Pancreas (tissue), 10 donors: ENCODE measurements at regions not wholly inside any gene's neighbourhood (a gene's known extent, or its start where the extent isn't known, plus 50 kb on each side); places are given as distances from the start of the nearest gene placed in this dataset.

Source experiments
- ATAC-seq, 4 donors: fragments of 200-7000 bp; cut with Tn5 transposase; one replicate each; pipeline versions ENCODE4 v1.8.0 to v1.9.1; 2020; ENCODE audit warnings: mild to moderate bottlenecking in 4 of 4, moderate library complexity in 4 of 4
- DNase-seq, 6 donors: peaks; one replicate each; pipeline ENCODE4 v3.0.0-alpha.2; 2020
- FAIRE-seq: peaks from 2 replicates; lab custom pipeline; 2012; peaks lifted over from hg19 to GRCh38; lab: Jason Lieb, UNC
- H3K27ac ChIP-seq, 4 donors: fragments of 200-600 bp; sonication (generic); 1 replicate in 3 of 4; 2 replicates in 1 of 4; pipeline versions ENCODE4 v1.5.0 to v1.8.0; 2020
- H3K27me3 ChIP-seq, 4 donors: fragments of 200-600 bp; one replicate each; pipeline ENCODE4 v1.8.0; 2021
- H3K36me3 ChIP-seq, 3 donors: fragments of 200-600 bp; sonication (generic) in 1 of 3; one replicate each; pipeline versions ENCODE4 v1.5.0 to v1.8.0; 2020 to 2021
- H3K4me1 ChIP-seq, 3 donors: fragments of 200-600 bp; one replicate each; pipeline ENCODE4 v1.8.0; 2021
- H3K4me3 ChIP-seq, 4 donors: fragments of 200-600 bp; sonication (generic) in 2 of 4; one replicate each; pipeline versions ENCODE4 v1.5.0 to v1.8.0; 2020 to 2021
- H3K9me3 ChIP-seq, 4 donors: fragments of 200-600 bp; one replicate each; pipeline ENCODE4 v1.8.0; 2021
- CTCF ChIP-seq, 4 donors: fragments of 200-600 bp; sonication (generic) in 3 of 4; IDR thresholded peaks; one replicate each; pipeline versions ENCODE4 v1.5.0 to v1.8.0; 2021; ENCODE audit warnings: antibody characterized with exemption in 4 of 4
- WGBS, 2 donors: extraction: QIAGEN DNeasy Blood & Tissue Kit; methylation state at CpG; one replicate each; pipeline ENCODE4 v1.1.7; 2013; 5-methylcytosine and 5-hydroxymethylcytosine counted together
- intact Hi-C, 3 donors: fragments of 100-400 bp; cut with DNase I; formaldehyde crosslinking; loops; one replicate each; pipeline versions ENCODE4 v1.11.1 to v1.14.2; 2022
- donor health status: healthy with polysubstance abuse.
- donor health status: DM: no; HTN: no; CAD: no; lungs with moderate emphysema.
- donor health status: DM: no; HTN: no; CAD: no.
- donor health status: control.
- donor health status: control.
- donor health status: Bipolar disorder and iron deficiency.
- donor health status: DM: yes; HTN: yes; CAD: no.
- donor health status: DM: no; HTN: no; CAD: no.
- donor health status: DM: no; HTN: no; CAD: no.
- donor health status: DM: yes; HTN: yes; CAD: no.

GRCh38 chr9:90107040-90107725 is 502.4 kb downstream of the GADD45G start:
- DNase-seq (peak in 4 of 6 donors; percentile 77 to 85 (median 81)), ATAC-seq (peak; percentile 87 to 91 (median 90)), FAIRE-seq (peak; percentile 43)
- H3K4me1 ChIP-seq, result peaks cover 4 to 17% (median 9%) of the 10 kb centered on the region in 3 donors
- no peak for TF ChIP-seq CTCF (IDR thresholded peaks at IDR 0.05)
- no peak overlapping the region for H3K4me3 ChIP-seq
- H3K9me3 ChIP-seq, result no peaks in the 10 kb centered on the region
- WGBS, 2 donors, result 13 to 14% methylated on average over 4 of the region's 4 CpGs
- H3K27me3 ChIP-seq, result no peaks in the 10 kb centered on the region
- H3K36me3 ChIP-seq, result no peaks in the 10 kb centered on the region
- peak overlapping the region; percentile 56 to 81 (median 67) for H3K27ac ChIP-seq
- intact Hi-C loops, result loop anchor here in 1 of 3 donors (10.0 kb wide), 1 partner anchor 372 kb away; no protein-coding TSS in a partner anchor

GRCh38 chr9:90107726-90108655 is 503.2 kb downstream of the GADD45G start:
- intact Hi-C loops, result loop anchor here in 1 of 3 donors (10.0 kb wide), 1 partner anchor 373 kb away; no protein-coding TSS in a partner anchor
- no peak for TF ChIP-seq CTCF (IDR thresholded peaks at IDR 0.05)
- FAIRE-seq (no peak), ATAC-seq (peak in 3 of 4 donors; percentile 20 to 44 (median 23)), DNase-seq (no peak)
- H3K36me3 ChIP-seq, result no peaks in the 10 kb centered on the region
- H3K4me1 ChIP-seq, result peaks cover 4 to 17% (median 9%) of the 10 kb centered on the region in 3 donors
- H3K27me3 ChIP-seq, result no peaks in the 10 kb centered on the region
- no peaks in the 10 kb centered on the region for H3K9me3 ChIP-seq
- WGBS, 2 donors, result 61 to 66% methylated on average over 7 of the region's 7 CpGs
- H3K4me3 ChIP-seq, result no peak overlapping the region
- H3K27ac ChIP-seq, result peak overlapping the region in 3 of 4 donors; percentile 62 to 81 (median 72)

GRCh38 chr9:90112788-90113187 is 508.0 kb downstream of the GADD45G start:
- H3K9me3 ChIP-seq, result no peaks in the 10 kb centered on the region
- FAIRE-seq (no peak), DNase-seq (no peak), ATAC-seq (no peak)
- intact Hi-C loops, result loop anchor here in 1 of 3 donors (10.0 kb wide), 1 partner anchor 518 kb away; no protein-coding TSS in a partner anchor
- H3K27ac ChIP-seq, result no peak overlapping the region
- no peak for TF ChIP-seq CTCF (IDR thresholded peaks at IDR 0.05)
- H3K4me3 ChIP-seq, result no peak overlapping the region
- peaks cover 0 to 5% (median 0%) of the 10 kb centered on the region in 3 donors for H3K4me1 ChIP-seq
- H3K27me3 ChIP-seq, result no peaks in the 10 kb centered on the region
- H3K36me3 ChIP-seq, result no peaks in the 10 kb centered on the region
- WGBS, 2 donors, result 44 to 50% methylated on average over 4 of the region's 4 CpGs

GRCh38 chr9:90114641-90115425 is 510.0 kb downstream of the GADD45G start:
- H3K4me3 ChIP-seq, result no peak overlapping the region
- DNase-seq (no peak), ATAC-seq (no peak), FAIRE-seq (no peak)
- no peak overlapping the region for H3K27ac ChIP-seq
- no peak for TF ChIP-seq CTCF (IDR thresholded peaks at IDR 0.05)
- 77 to 94% methylated on average over 4 of the region's 4 CpGs for WGBS, 2 donors
- H3K36me3 ChIP-seq, result no peaks in the 10 kb centered on the region
- no peaks in the 10 kb centered on the region for H3K27me3 ChIP-seq
- H3K9me3 ChIP-seq, result no peaks in the 10 kb centered on the region
- intact Hi-C loops, result loop anchor here in 1 of 3 donors (10.0 kb wide), 1 partner anchor 520 kb away; no protein-coding TSS in a partner anchor
- H3K4me1 ChIP-seq, result no peaks in the 10 kb centered on the region
